ENCODE measurements at regions not wholly inside any gene's neighbourhood (a gene's known extent, or its start where the extent isn't known, plus 50 kb on each side); places are given as distances from the start of the nearest gene placed in this dataset.

DNA sequence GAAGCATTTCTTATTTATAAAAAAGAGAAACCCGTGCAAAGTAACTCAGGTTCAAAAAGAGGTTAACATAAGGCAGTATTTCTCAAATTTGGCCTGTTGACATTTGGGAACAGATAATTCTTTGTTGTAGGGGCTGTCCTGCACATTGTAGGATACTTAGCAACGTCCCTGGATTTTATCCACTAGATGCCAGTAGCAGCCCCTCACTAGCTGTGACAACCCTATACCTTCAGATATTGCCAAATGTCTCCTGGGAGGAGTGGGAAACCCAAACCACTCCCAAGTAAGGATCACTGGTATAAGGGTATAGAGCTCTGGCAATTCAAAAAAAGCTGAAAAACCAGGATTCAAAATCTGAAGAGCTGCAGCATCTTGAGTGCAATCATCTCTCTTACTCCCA lies 202.3 kb upstream of the PRKCQ start (continued):
- no peak for TF ChIP-seq E4F1 (CRISPR knock-in tag; IDR thresholded peaks at IDR 0.05; ENCODE audit: borderline replicate concordance)
- no peak for TF ChIP-seq CXXC5 (CRISPR knock-in tag; IDR thresholded peaks at IDR 0.05)
- TF ChIP-seq CCAR2 (IDR thresholded peaks at IDR 0.05; ENCODE audit: low read depth, low read length): no peak
- no peak for TF ChIP-seq EWSR1 (IDR thresholded peaks at IDR 0.05; ENCODE audit: borderline replicate concordance, low read depth, partially characterized antibody)
- TF ChIP-seq CSDE1 (IDR thresholded peaks at IDR 0.05): no peak
- no peak for TF ChIP-seq SFPQ (IDR thresholded peaks at IDR 0.05; ENCODE audit: low read depth, low read length)
